MM.1S (cell line): ENCODE measurements at regions not wholly inside any gene's neighbourhood (a gene's known extent, or its start where the extent isn't known, plus 50 kb on each side); places are given as distances from the start of the nearest gene placed in this dataset.
"Not testable (repeated sequence)": the region's sequence is repeated elsewhere in the genome, so short reads cannot be mapped to it uniquely, and the experiment has no call there.

Experiments used
- DNase-seq: peaks from one replicate; pipeline ENCODE4 v3.0.0-alpha.2; 2015
- H2AFZ ChIP-seq: fragments of 300-600 bp; sonication (generic); 2 replicates; pipeline ENCODE4 v1.6.0; 2016; ENCODE audit warnings: antibody characterized with exemption, low read length
- H3F3A ChIP-seq: fragments of 300-600 bp; sonication (generic); 2 replicates; pipeline ENCODE4 v1.6.1; 2016; ENCODE audit warnings: mild to moderate bottlenecking, antibody characterized with exemption, low read length, moderate library complexity, mixed read lengths; ENCODE audit not compliant: insufficient read depth
- H3K27ac ChIP-seq: fragments of 300-600 bp; sonication (generic); 2 replicates; pipeline ENCODE4 v1.5.1; 2016; ENCODE audit warnings: mild to moderate bottlenecking, low read length
- H3K27me3 ChIP-seq: fragments of 300-600 bp; sonication (generic); replicated peaks from 2 replicates; pipeline ENCODE4 v1.6.0; 2016; ENCODE audit warnings: low read length; ENCODE audit not compliant: insufficient read depth
- H3K36me3 ChIP-seq: fragments of 300-600 bp; sonication (generic); replicated peaks from 2 replicates; pipeline ENCODE4 v1.6.1; 2016; ENCODE audit warnings: mild to moderate bottlenecking, low read length, mixed read lengths; ENCODE audit not compliant: insufficient read depth
- H3K4me1 ChIP-seq: fragments of 300-600 bp; sonication (generic); 2 replicates; pipeline ENCODE4 v1.6.1; 2016; ENCODE audit warnings: low read length, mixed read lengths
- H3K4me2 ChIP-seq: fragments of 300-600 bp; sonication (generic); 2 replicates; pipeline ENCODE4 v1.6.0; 2016; ENCODE audit warnings: low read depth, low read length
- H3K4me3 ChIP-seq: fragments of 300-600 bp; sonication (generic); 2 replicates; pipeline ENCODE4 v1.5.1; 2016; ENCODE audit warnings: low read length, mixed read lengths
- H3K79me2 ChIP-seq: fragments of 300-600 bp; sonication (generic); 2 replicates; pipeline ENCODE4 v1.6.1; 2016; ENCODE audit warnings: mixed run types, low read length, mixed read lengths
- H3K9ac ChIP-seq: fragments of 300-600 bp; sonication (generic); 2 replicates; pipeline ENCODE4 v1.6.1; 2016; ENCODE audit warnings: low read length, mixed read lengths
- H3K9me2 ChIP-seq: fragments of 300-600 bp; sonication (generic); replicated peaks from 2 replicates; pipeline ENCODE4 v1.6.1; 2016; ENCODE audit warnings: mild to moderate bottlenecking, low read length, mixed read lengths; ENCODE audit not compliant: insufficient read depth
- H3K9me3 ChIP-seq: fragments of 300-600 bp; sonication (generic); replicated peaks from 2 replicates; pipeline ENCODE4 v1.6.1; 2016; ENCODE audit warnings: mild to moderate bottlenecking, low read length, mixed read lengths; ENCODE audit not compliant: insufficient read depth
- H4K20me1 ChIP-seq: fragments of 300-600 bp; sonication (generic); 2 replicates; pipeline ENCODE4 v1.6.1; 2016; ENCODE audit warnings: mild to moderate bottlenecking, low read length, moderate library complexity, mixed read lengths; ENCODE audit not compliant: insufficient read depth
- EZH2 ChIP-seq: fragments of 300-600 bp; sonication (generic); optimal IDR thresholded peaks from 2 replicates; pipeline ENCODE3; 2017; ENCODE audit warnings: low read depth, mild to moderate bottlenecking, antibody characterized with exemption, low read length, mixed read lengths
- EZH2phosphoT487 ChIP-seq: fragments of 300-600 bp; sonication (generic); IDR thresholded peaks from 2 replicates; pipeline ENCODE4 v1.6.1; 2018; ENCODE audit warnings: antibody characterized with exemption, low read length
- TF ChIP-seq, protein P1 (sequence below): fragments of 300-600 bp; sonication (generic); IDR thresholded peaks from 2 replicates; pipeline ENCODE4 v1.5.1; 2016; ENCODE audit warnings: antibody characterized with exemption, low read length, mixed read lengths

DNA sequence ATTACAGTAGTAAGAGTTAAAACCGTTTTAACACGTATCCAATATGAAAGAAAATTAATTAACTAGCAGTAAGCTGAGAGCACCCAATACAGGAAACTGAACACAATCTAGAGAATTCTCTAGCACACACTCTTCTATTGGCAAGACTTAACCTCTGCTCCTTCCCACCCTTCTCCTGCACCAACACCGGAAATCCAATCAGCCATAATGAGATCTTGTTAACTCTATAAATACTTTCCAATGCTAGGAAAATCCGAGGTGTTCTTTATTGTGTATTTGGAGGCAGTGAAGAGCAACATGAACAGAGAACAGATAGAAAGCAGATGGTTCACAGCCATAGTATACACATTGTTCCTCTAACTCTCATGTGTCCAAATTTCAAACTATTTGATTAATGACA is 591.7 kb downstream of the CETN3 start:
- Histone ChIP-seq H3K4me3 (no peak overlapping the region), H2AFZ (no peak overlapping the region), H3K4me1 (no peaks in the 10 kb centered on the region), H3K79me2 (no peaks in the 10 kb centered on the region), H3K27ac (no peak overlapping the region), H3F3A (no peaks in the 10 kb centered on the region), H3K27me3 (no peaks in the 10 kb centered on the region), H3K4me2 (no peak overlapping the region), H4K20me1 (no peaks in the 10 kb centered on the region), H3K9me3 (no peaks in the 10 kb centered on the region), H3K9ac (no peak overlapping the region), H3K36me3 (no peaks in the 10 kb centered on the region), H3K9me2 (no peaks in the 10 kb centered on the region)
- TF ChIP-seq, protein P1, sequence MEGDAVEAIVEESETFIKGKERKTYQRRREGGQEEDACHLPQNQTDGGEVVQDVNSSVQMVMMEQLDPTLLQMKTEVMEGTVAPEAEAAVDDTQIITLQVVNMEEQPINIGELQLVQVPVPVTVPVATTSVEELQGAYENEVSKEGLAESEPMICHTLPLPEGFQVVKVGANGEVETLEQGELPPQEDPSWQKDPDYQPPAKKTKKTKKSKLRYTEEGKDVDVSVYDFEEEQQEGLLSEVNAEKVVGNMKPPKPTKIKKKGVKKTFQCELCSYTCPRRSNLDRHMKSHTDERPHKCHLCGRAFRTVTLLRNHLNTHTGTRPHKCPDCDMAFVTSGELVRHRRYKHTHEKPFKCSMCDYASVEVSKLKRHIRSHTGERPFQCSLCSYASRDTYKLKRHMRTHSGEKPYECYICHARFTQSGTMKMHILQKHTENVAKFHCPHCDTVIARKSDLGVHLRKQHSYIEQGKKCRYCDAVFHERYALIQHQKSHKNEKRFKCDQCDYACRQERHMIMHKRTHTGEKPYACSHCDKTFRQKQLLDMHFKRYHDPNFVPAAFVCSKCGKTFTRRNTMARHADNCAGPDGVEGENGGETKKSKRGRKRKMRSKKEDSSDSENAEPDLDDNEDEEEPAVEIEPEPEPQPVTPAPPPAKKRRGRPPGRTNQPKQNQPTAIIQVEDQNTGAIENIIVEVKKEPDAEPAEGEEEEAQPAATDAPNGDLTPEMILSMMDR = no peak
- TF ChIP-seq EZH2 = no peak
- no peak for TF ChIP-seq EZH2phosphoT487
- DNase-seq = no peak

DNA sequence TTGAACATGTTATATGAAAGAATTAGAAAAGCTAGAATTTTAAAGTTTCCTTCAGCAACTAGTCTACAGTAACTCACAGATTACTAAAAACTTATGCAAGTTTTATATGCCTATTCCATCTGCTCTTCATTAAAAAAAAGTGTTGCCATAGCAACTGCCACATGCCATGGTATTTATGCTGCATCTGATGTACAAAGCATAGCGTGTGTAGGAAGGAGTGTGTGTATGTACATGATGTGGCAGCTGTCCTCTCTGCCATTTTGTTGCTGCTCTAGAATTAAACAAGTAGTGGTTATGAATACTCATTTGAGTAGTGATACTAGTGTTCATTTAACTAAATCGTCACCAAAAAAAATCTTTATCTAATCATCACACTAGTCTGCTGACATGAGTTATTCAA is 593.5 kb downstream of the CETN3 start:
- Histone ChIP-seq H3F3A (no peaks in the 10 kb centered on the region), H3K9me3 (no peaks in the 10 kb centered on the region; the same call in 1 of the 2 replicates), H2AFZ (no peak overlapping the region), H3K9ac (no peak overlapping the region), H3K79me2 (no peaks in the 10 kb centered on the region), H3K36me3 (no peaks in the 10 kb centered on the region), H3K4me2 (no peak overlapping the region), H3K27ac (no peak overlapping the region), H3K9me2 (no peaks in the 10 kb centered on the region), H3K4me1 (no peaks in the 10 kb centered on the region), H3K4me3 (no peak overlapping the region), H3K27me3 (no peaks in the 10 kb centered on the region), H4K20me1 (no peaks in the 10 kb centered on the region)
- no peak for DNase-seq
- TF ChIP-seq EZH2phosphoT487 = no peak
- TF ChIP-seq, protein P1 = no peak
- TF ChIP-seq EZH2 = no peak

DNA sequence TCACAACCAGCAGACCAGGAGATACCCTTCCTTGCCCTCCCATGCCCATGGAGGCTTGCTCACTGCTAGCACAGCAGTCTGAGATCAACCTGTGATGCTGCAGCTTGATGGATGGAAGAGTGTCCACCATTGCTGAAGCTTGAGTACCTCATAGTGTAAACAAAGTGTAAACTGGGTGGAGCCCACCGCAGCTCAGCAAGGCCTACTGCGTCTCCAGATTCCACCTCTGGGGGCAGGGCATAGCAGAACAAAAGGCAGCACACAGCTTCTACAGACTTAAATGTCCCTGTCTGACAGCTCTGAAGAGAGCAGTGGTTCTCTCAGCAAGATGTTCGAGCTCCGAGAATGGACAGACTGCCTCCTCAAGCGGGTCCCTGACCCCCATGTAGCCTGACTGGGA is 608.8 kb downstream of the CETN3 start:
- H2AFZ ChIP-seq, H3K27me3 ChIP-seq, H3K9me3 ChIP-seq, H3K27ac ChIP-seq, H3K36me3 ChIP-seq, H3K9me2 ChIP-seq, H3K9ac ChIP-seq, DNase-seq, H3K79me2 ChIP-seq, H3K4me1 ChIP-seq, H3K4me2 ChIP-seq, H3F3A ChIP-seq, H4K20me1 ChIP-seq, H3K4me3 ChIP-seq: not testable (repeated sequence)

DNA sequence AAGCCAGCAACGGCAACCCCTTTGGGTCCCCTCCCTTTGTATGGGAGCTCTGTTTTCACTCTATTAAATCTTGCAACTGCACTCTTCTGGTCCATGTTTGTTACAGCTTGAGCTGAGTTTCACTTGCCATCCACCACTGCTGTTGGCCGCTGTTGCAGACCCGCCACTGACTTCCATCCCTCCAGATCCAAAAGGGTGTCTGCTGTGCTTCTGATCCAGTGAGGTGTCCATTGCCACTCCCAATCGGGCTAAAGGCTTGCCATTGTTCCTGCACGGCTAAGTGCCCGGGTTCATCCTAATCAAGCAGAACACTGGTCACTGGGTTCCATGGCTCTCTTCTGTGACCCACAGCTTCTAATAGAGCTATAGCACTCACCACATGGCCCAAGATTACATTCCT is 615.1 kb downstream of the CETN3 start:
- not testable (repeated sequence) for H3F3A ChIP-seq, H3K4me1 ChIP-seq, H2AFZ ChIP-seq, H3K9ac ChIP-seq, DNase-seq, H3K79me2 ChIP-seq, H3K4me2 ChIP-seq, H3K36me3 ChIP-seq, H3K27me3 ChIP-seq, H3K9me3 ChIP-seq, H3K9me2 ChIP-seq, H3K27ac ChIP-seq, H4K20me1 ChIP-seq, H3K4me3 ChIP-seq

DNA sequence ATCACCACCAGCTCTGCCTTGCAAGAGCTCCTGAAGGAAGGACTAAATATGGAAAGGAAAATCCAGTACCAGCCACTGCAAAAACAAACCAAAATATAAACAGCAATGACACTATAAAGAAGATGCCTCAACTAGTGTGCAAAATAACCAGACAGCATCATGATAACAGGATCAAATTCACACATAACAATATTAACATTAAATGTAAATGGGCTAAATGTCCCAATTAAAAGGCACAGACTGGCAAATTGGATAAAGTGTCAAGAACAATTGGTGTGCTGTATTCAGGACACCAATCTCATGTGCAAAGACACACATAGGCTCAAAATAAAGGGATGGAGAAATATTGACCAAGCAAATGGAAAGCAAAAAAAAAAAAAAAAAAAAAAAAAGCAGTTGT is 629.8 kb downstream of the CETN3 start:
- H3K27ac ChIP-seq, H3K4me1 ChIP-seq, H3K4me2 ChIP-seq, H3K79me2 ChIP-seq, H3K9ac ChIP-seq, H3K9me2 ChIP-seq, H2AFZ ChIP-seq, H3F3A ChIP-seq, H3K27me3 ChIP-seq, H3K36me3 ChIP-seq, H3K4me3 ChIP-seq, H3K9me3 ChIP-seq, DNase-seq, H4K20me1 ChIP-seq: not testable (repeated sequence)
